Breast epithelium (tissue), 3 donors: ENCODE measurements at regions not wholly inside any gene's neighbourhood (a gene's known extent, or its start where the extent isn't known, plus 50 kb on each side); places are given as distances from the start of the nearest gene placed in this dataset.

Experiments
- CTCF ChIP-seq, 3 donors: fragments of 450-650 bp; IDR thresholded peaks; one replicate each; pipeline ENCODE4 v1.5.1; 2016 to 2017; ENCODE audit warnings: antibody characterized with exemption in 3 of 3, mild to moderate bottlenecking in 3 of 3, moderate library complexity in 3 of 3
- POLR2AphosphoS5 ChIP-seq, 3 donors: sonication (generic); formaldehyde crosslinking; IDR thresholded peaks; one replicate each; pipeline ENCODE4 v1.6.1; 2017; ENCODE audit warnings: antibody characterized with exemption in 3 of 3

DNA sequence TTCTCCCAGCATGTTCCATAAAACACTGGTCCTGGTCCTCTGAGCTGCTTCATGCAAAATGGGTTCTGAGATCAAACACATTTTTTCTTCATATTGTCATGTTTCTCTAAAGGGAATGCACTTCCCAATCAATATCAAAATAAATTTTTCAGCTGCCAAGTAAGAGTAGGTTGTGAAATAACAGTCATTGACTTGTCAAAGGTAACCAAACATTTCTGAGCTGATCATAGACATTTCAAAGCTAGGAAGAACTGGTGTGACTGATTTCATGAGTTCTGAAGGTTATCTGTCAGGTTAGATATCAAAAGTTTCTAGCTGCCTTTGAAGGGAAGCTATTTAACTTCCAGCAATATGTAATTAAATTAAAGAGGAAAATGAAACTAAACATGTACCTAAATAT is 770.9 kb downstream of the TBL1XR1 start:
- TF ChIP-seq CTCF (IDR thresholded peaks at IDR 0.05) (no peak), POLR2AphosphoS5 (IDR thresholded peaks at IDR 0.05) (no peak)
